GM06990 (cell line): ENCODE measurements at regions not wholly inside any gene's neighbourhood (a gene's known extent, or its start where the extent isn't known, plus 50 kb on each side); places are given as distances from the start of the nearest gene placed in this dataset.
A peak's percentile ranks its signal among the peaks of the same experiment; 100 is the strongest.
"Not testable (repeated sequence)": the region's sequence is repeated elsewhere in the genome, so short reads cannot be mapped to it uniquely, and the experiment has no call there.

Experiments used
- DNase-seq: peaks from one replicate; pipeline ENCODE4 v3.0.0-alpha.2; 2011; ENCODE audit not compliant: insufficient read length; ENCODE audit errors: extremely low read depth
- H3K27me3 ChIP-seq: replicated peaks from 2 replicates; pipeline ENCODE4 v1.6.0; 2011; ENCODE audit warnings: low read length; ENCODE audit not compliant: control insufficient read depth, insufficient read depth
- H3K36me3 ChIP-seq: 2 replicates; pipeline ENCODE4 v1.5.1; 2011; ENCODE audit warnings: low read length; ENCODE audit not compliant: control insufficient read depth, insufficient read depth
- H3K4me3 ChIP-seq: replicated peaks from 2 replicates; pipeline ENCODE4 v1.5.1; 2011; ENCODE audit warnings: low read depth, mild to moderate bottlenecking, control low read depth, low read length
- TF ChIP-seq, protein P1 (sequence below): IDR thresholded peaks from 2 replicates; pipeline ENCODE4 v1.5.1; 2011; ENCODE audit warnings: low read length, control low read depth, mild to moderate bottlenecking, inconsistent platforms; ENCODE audit not compliant: insufficient read depth, poor library complexity, severe bottlenecking

GRCh38 chr9:124122813-124123462 is 111.4 kb downstream of the LHX2 start:
- H3K27me3 ChIP-seq: no peaks in the 10 kb centered on the region
- no peak for DNase-seq

GRCh38 chr9:124123621-124124020 is 112.1 kb downstream of the LHX2 start:
- not testable (repeated sequence) for DNase-seq, H3K4me3 ChIP-seq, H3K27me3 ChIP-seq

More at GRCh38 chr9:124122813-124123462, 111.4 kb downstream of the LHX2 start:
- H3K36me3 ChIP-seq: no peaks in the 10 kb centered on the region
- no peak overlapping the region for H3K4me3 ChIP-seq
- TF ChIP-seq, protein P1, sequence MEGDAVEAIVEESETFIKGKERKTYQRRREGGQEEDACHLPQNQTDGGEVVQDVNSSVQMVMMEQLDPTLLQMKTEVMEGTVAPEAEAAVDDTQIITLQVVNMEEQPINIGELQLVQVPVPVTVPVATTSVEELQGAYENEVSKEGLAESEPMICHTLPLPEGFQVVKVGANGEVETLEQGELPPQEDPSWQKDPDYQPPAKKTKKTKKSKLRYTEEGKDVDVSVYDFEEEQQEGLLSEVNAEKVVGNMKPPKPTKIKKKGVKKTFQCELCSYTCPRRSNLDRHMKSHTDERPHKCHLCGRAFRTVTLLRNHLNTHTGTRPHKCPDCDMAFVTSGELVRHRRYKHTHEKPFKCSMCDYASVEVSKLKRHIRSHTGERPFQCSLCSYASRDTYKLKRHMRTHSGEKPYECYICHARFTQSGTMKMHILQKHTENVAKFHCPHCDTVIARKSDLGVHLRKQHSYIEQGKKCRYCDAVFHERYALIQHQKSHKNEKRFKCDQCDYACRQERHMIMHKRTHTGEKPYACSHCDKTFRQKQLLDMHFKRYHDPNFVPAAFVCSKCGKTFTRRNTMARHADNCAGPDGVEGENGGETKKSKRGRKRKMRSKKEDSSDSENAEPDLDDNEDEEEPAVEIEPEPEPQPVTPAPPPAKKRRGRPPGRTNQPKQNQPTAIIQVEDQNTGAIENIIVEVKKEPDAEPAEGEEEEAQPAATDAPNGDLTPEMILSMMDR: peak; percentile 70

GRCh38 chr9:124124729-124125650 is 113.4 kb downstream of the LHX2 start:
- no peaks in the 10 kb centered on the region for H3K27me3 ChIP-seq
- no peak overlapping the region for H3K4me3 ChIP-seq
- no peak for DNase-seq
- TF ChIP-seq, protein P1: no peak
- H3K36me3 ChIP-seq: no peaks in the 10 kb centered on the region

More at GRCh38 chr9:124123621-124124020, 112.1 kb downstream of the LHX2 start:
- H3K36me3 ChIP-seq: not testable (repeated sequence)

DNA sequence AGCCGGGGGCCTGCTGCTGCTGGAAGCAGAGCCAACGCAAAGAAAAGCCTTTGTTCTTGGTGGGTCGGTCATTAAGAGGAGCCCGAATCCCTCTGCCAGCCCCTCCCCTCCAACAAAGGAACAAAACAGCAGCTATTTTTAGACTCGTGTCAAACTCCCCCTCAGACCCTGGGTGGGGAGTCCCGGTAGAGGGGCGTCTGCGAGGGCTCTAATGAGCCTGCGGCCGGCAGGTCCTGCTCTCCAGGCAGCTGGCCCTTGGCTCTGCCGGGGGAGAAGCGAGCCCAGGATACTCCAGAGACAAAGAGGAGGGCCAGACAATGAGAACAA is 114.0 kb downstream of the LHX2 start:
- no peaks in the 10 kb centered on the region for H3K27me3 ChIP-seq
- H3K36me3 ChIP-seq: no peaks in the 10 kb centered on the region
- TF ChIP-seq, protein P1: no peak
- H3K4me3 ChIP-seq: no peak overlapping the region
- no peak for DNase-seq

- no peaks in the 10 kb centered on the region for H3K36me3 ChIP-seq
- DNase-seq: peak; percentile 77
- H3K4me3 ChIP-seq: no peak overlapping the region
- TF ChIP-seq, protein P1: peak; percentile 98
- H3K27me3 ChIP-seq: no peaks in the 10 kb centered on the region
These were observed 115.4 kb downstream of the LHX2 start for GRCh38 chr9:124126648-124127646.
